SU-DHL-6 (cell line): ENCODE measurements at regions not wholly inside any gene's neighbourhood (a gene's known extent, or its start where the extent isn't known, plus 50 kb on each side); places are given as distances from the start of the nearest gene placed in this dataset.

Experiments
- CTCF ChIP-seq: fragments of 200-600 bp; sonication (generic); IDR thresholded peaks from one replicate; pipeline ENCODE4 v1.5.1; 2017; ENCODE audit warnings: antibody characterized with exemption, mild to moderate bottlenecking, low read length, moderate library complexity; ENCODE audit not compliant: insufficient read depth, poor library complexity, severe bottlenecking
- EZH2phosphoT487 ChIP-seq: fragments of 200-600 bp; sonication (generic), shearing (Covaris generic); conservative IDR thresholded peaks from 2 replicates; pipeline ENCODE4 v1.6.1; 2018; ENCODE audit warnings: mild to moderate bottlenecking, antibody characterized with exemption, low read length, moderate library complexity, mixed read lengths

- TF ChIP-seq CTCF (no peak), EZH2phosphoT487 (no peak)
Observed at GRCh38 chr3:117218641-117219048, 509.1 kb downstream of the TUSC7 start.
